HT-29 (cell line): ENCODE measurements at regions not wholly inside any gene's neighbourhood (a gene's known extent, or its start where the extent isn't known, plus 50 kb on each side); places are given as distances from the start of the nearest gene placed in this dataset.
"Not testable (repeated sequence)": the region's sequence is repeated elsewhere in the genome, so short reads cannot be mapped to it uniquely, and the experiment has no call there.

Experiments
- DNase-seq: peaks from one replicate; pipeline ENCODE4 v3.0.0-alpha.2; 2015; ENCODE audit warnings: low spot score

DNA sequence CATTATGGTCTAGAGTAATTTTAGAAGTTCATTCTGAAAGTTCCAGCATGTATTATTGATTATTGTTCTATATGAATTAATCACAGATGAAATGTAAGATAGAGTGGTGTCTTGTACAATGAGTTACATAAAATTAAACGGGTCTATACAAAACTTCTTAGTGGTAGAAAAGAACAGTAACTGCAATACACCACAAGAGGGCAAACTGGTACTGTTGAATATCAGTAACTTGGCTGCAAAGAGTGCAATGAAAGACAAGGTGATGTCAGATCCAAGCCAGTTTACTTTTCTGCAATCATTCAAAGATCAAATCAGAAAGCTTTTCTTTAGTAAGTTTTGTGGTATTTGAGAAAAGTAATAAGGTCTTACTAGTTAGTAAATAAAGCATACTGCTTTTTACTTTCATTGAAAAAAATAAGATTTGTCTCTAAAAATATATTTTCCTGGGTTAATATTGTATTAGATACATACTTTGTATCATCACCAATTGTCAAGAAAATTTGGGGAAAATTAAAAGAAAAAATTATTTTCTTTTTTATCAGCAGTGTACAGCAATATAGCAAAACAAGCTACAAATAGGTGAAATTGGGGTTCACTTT lies 66.4 kb upstream of the BTG3 start:
- peak; percentile 50 for DNase-seq

DNA sequence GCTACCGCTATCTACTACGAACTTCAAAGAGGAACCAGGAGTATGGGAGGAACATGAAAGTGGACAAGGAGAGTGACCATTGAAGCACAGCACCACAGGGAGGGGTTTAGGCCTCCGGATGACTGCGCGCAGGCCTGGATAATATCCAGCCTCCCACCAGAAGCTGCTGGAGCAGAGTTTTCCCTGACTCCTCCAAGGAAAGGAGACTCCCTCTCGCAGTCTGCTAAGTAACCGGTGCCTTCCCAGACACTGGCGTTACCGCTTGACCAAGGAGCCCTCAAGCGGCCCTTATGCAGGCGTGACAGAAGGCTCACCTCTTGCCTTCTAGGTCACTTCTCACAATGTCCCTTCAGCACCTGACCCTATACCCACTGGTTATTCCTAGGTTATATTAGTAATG lies 64.2 kb upstream of the BTG3 start:
- DNase-seq, result not testable (repeated sequence)

DNA sequence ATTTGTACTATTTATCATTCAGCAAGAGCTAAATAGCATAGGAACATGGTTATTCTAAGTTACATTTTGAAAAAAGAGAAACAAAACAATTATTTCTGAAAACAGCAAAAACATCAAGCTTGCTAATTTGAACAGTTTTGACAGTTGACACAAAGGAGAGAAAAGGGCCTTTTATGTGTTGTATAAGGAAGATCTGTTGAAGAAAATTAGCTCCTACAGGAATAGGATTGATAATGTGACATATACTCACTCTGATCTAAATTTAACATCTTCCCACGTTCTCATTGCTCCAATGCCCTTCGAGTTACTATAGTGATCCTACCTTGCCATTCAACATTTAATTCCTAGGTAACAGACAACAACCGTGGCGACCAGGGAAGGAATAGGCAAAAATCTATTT lies 61.4 kb upstream of the BTG3 start:
- DNase-seq, result no peak

DNA sequence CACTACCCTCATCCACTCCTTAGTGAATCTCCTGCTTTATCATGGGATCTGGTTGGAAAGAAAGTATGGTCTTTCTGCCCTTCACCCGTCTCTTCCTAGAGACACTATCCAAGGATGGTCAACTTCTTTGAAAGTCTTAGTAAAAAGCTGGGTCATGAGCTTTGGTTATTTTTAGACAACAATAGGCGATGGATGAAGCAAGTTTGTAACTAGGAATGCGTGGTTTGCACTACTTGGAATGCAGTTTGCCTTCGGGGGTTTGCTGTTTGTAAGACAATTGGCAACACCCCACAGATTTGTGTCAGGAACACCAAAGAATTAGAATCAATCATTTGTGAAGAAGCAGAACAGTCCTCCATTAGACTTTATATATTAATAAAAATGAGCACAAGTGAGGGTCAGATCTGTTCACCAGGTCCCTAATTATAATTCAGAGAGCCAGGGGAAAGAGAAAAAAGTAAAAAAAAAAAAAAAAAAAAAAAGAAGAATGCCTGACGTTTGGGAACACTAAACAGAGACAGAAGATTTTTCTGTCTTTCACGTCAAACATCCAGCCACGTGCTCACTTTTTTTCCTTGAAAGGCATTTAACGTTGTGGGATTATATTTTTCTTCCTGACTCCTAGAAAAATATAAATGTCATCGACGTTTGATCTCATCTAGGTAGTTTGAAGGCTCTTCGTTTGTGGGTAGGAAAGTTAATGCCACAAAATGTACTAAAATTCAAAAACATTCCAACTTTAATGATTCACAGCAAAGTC lies 60.7 kb upstream of the BTG3 start:
- no peak for DNase-seq

DNA sequence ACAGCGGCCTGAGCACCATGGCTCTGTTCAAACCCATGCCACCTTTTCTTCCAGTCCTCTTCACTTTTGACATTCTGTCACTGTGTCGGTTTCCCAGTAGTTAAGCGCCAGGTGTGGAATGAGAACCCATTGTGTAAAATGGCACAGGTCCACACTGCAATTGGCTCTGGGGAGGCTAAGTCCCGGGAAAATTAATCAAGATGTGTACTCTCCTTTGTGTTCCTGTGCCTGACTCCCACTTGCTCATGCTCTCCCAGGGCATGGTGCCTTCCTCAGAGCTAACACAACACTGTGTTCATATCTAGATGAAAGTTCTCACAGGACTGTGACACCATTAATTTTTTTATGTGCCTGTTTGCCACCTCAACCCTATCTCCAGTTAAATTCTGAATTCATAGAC lies 59.0 kb upstream of the BTG3 start:
- no peak for DNase-seq

DNA sequence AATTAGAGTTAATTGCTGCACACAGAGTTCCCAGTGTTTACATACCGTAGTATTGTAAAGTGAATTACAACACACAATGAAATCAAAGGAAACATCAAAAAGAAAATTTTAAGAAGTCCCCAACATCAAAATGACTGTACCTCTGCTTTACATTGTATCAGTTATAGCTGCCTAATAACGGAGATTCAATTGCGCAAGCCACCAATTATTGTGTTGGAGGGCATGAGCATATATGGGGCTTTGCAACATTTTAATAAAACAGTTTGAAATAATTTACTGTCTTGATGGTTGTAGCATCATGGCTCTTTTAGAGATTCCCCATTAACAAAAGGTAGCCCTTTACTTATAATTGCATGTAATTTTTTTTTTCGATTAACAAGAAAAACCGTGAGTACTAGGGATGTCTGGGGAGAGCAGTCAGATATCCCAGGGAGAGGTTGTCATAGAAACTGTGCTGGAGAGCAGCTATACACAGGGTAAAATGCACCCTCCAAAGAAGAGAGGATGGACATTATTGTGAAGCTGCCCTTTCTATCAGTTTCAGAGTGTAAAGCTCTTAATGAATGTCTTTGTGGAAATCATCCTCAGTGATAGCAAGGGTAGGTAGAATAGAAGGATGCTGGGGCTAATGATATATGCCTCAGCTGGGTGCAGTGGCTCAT lies 55.9 kb upstream of the BTG3 start:
- DNase-seq, result no peak

DNA sequence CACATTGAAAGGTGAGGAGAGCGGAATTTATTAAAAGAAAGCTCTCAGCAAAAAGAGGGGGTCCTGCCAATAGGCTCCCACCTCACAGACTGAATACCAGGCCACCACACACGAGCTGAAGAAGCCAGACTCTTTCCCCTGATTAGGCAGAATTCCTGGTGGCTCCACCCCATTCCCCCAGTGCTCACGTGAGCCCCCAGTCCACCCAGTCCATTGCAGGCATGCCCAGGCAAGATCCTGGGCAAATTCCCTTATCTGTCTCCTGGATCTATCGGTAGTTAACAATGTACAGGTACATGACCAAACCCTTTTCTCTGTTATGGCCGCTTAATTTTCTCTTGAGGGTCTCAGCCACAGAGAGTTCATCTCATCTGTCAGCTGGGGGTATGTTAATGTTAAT lies 54.6 kb upstream of the BTG3 start:
- no peak for DNase-seq
